CD8-positive, alpha-beta memory T cell (primary cell): ENCODE measurements at regions not wholly inside any gene's neighbourhood (a gene's known extent, or its start where the extent isn't known, plus 50 kb on each side); places are given as distances from the start of the nearest gene placed in this dataset.

Source experiments
- CTCF ChIA-PET: fragments of 350-600 bp; sonication (Branson Sonifier 250); formaldehyde crosslinking; loops from one replicate; lab custom pipeline; 2021; ENCODE audit warnings: antibody characterized with exemption; lab: Charles Lee
- POLR2A ChIA-PET: fragments of 350-600 bp; sonication (Branson Sonifier 250); formaldehyde crosslinking; loops from one replicate; lab custom pipeline; 2021; ENCODE audit warnings: antibody characterized with exemption; lab: Charles Lee
- DNase-seq, 5 donors: peaks; one replicate each; pipeline versions ENCODE4 v3.0.0 to v3.0.0-alpha.2; 2020 to 2022; ENCODE audit warnings: mixed read lengths in 1 of 5
- H3K27ac ChIP-seq: one replicate; pipeline ENCODE4 v1.7.0; 2013; ENCODE audit warnings: low read depth, mild to moderate bottlenecking, low read length, moderate library complexity
- H3K27me3 ChIP-seq: 2 replicates; pipeline ENCODE4 v1.7.0; 2013; ENCODE audit warnings: low read length, mild to moderate bottlenecking; ENCODE audit not compliant: insufficient read depth, poor library complexity, severe bottlenecking
- H3K36me3 ChIP-seq: 2 replicates; pipeline ENCODE4 v1.7.0; 2013; ENCODE audit warnings: mild to moderate bottlenecking, low read length, moderate library complexity; ENCODE audit not compliant: insufficient read depth
- H3K4me1 ChIP-seq: 2 replicates; pipeline ENCODE4 v1.7.0; 2013; ENCODE audit warnings: mild to moderate bottlenecking, low read length, moderate library complexity; ENCODE audit not compliant: insufficient read depth
- H3K4me3 ChIP-seq: 2 replicates; pipeline ENCODE4 v1.7.0; 2013; ENCODE audit warnings: mild to moderate bottlenecking, low read length
- H3K9me3 ChIP-seq: 2 replicates; pipeline ENCODE4 v1.7.0; 2013; ENCODE audit warnings: mild to moderate bottlenecking, low read length
- H3K27ac Mint-ChIP-seq, 8 donors: one replicate each; pipeline ENCODE4 v1.8.0; 2020 to 2021; ENCODE audit warnings: mixed read lengths in 8 of 8, mild to moderate bottlenecking in 6 of 8, inconsistent platforms in 3 of 8, moderate library complexity in 3 of 8
- H3K27me3 Mint-ChIP-seq, 2 donors: one replicate each; pipeline ENCODE4 v1.8.0; 2020 to 2021; ENCODE audit warnings: mixed read lengths in 2 of 2, mild to moderate bottlenecking in 1 of 2, moderate library complexity in 1 of 2
- H3K36me3 Mint-ChIP-seq, 3 donors: one replicate each; pipeline ENCODE4 v1.8.0; 2020 to 2021; ENCODE audit warnings: mixed read lengths in 3 of 3, inconsistent platforms in 1 of 3, mild to moderate bottlenecking in 1 of 3
- H3K4me1 Mint-ChIP-seq, 3 donors: one replicate each; pipeline ENCODE4 v1.8.0; 2020 to 2021; ENCODE audit warnings: mixed read lengths in 3 of 3, inconsistent platforms in 1 of 3, mild to moderate bottlenecking in 1 of 3
- H3K4me3 Mint-ChIP-seq, 7 donors: one replicate each; pipeline ENCODE4 v1.8.0; 2020 to 2021; ENCODE audit warnings: mixed read lengths in 7 of 7, mild to moderate bottlenecking in 6 of 7, moderate library complexity in 4 of 7, inconsistent platforms in 2 of 7
- H3K9me3 Mint-ChIP-seq, 5 donors: one replicate each; pipeline ENCODE4 v1.8.0; 2020 to 2022; ENCODE audit warnings: mixed read lengths in 5 of 5, mild to moderate bottlenecking in 3 of 5, moderate library complexity in 2 of 5, inconsistent platforms in 1 of 5

GRCh38 chr5:164487939-164488338, 982.5 kb downstream of the MAT2B start:
- H3K27ac ChIP-seq, result no peak overlapping the region
- no peaks in the 10 kb centered on the region for H3K27me3 Mint-ChIP-seq
- H3K4me3 Mint-ChIP-seq, result no peak overlapping the region
- ChIA-PET CTCF (no interaction called here), POLR2A (no interaction called here)
- H3K9me3 ChIP-seq, result no peaks in the 10 kb centered on the region
- no peaks in the 10 kb centered on the region for H3K36me3 Mint-ChIP-seq
- no peak overlapping the region for H3K27ac Mint-ChIP-seq
- no peaks in the 10 kb centered on the region for H3K4me1 Mint-ChIP-seq
- no peak for DNase-seq
- H3K4me3 ChIP-seq, result no peak overlapping the region
- no peaks in the 10 kb centered on the region for H3K4me1 ChIP-seq
- peaks cover 0 to 12% (median 4%) of the 10 kb centered on the region in 5 donors for H3K9me3 Mint-ChIP-seq
- no peaks in the 10 kb centered on the region for H3K27me3 ChIP-seq
- H3K36me3 ChIP-seq, result no peaks in the 10 kb centered on the region

GRCh38 chr5:164497311-164498064, 992.1 kb downstream of the MAT2B start:
- Histone ChIP-seq H3K27ac (no peak overlapping the region), H3K36me3 (no peaks in the 10 kb centered on the region), H3K9me3 (no peaks in the 10 kb centered on the region), H3K4me3 (no peak overlapping the region), H3K4me1 (no peaks in the 10 kb centered on the region), H3K27me3 (no peaks in the 10 kb centered on the region)
- no peaks in the 10 kb centered on the region for H3K4me1 Mint-ChIP-seq
- H3K36me3 Mint-ChIP-seq, result no peaks in the 10 kb centered on the region
- POLR2A ChIA-PET, result no interaction called here
- CTCF ChIA-PET, result no interaction called here
- H3K9me3 Mint-ChIP-seq, result peaks cover 0 to 15% (median 5%) of the 10 kb centered on the region in 5 donors
- H3K27me3 Mint-ChIP-seq, result peaks cover 0 to 5% of the 10 kb centered on the region in 2 donors
- H3K4me3 Mint-ChIP-seq, result no peak overlapping the region
- no peak overlapping the region for H3K27ac Mint-ChIP-seq
- no peak for DNase-seq

GRCh38 chr5:164498438-164498837, 993.0 kb downstream of the MAT2B start:
- CTCF ChIA-PET, result no interaction called here
- Histone ChIP-seq H3K36me3 (no peaks in the 10 kb centered on the region), H3K27ac (no peak overlapping the region), H3K27me3 (no peaks in the 10 kb centered on the region), H3K4me1 (no peaks in the 10 kb centered on the region), H3K9me3 (no peaks in the 10 kb centered on the region), H3K4me3 (no peak overlapping the region)
- H3K4me1 Mint-ChIP-seq, result no peaks in the 10 kb centered on the region
- no peak for DNase-seq
- no peaks in the 10 kb centered on the region for H3K36me3 Mint-ChIP-seq
- no peak overlapping the region for H3K4me3 Mint-ChIP-seq
- H3K9me3 Mint-ChIP-seq, result peaks cover 0 to 12% (median 5%) of the 10 kb centered on the region in 5 donors
- peaks cover 0 to 5% of the 10 kb centered on the region in 2 donors for H3K27me3 Mint-ChIP-seq
- no peak overlapping the region for H3K27ac Mint-ChIP-seq
- POLR2A ChIA-PET, result no interaction called here

GRCh38 chr5:164500856-164501255, 995.4 kb downstream of the MAT2B start:
- H3K4me1 Mint-ChIP-seq, result peaks cover 0 to 4% (median 0%) of the 10 kb centered on the region in 3 donors
- H3K9me3 ChIP-seq, result no peaks in the 10 kb centered on the region
- CTCF ChIA-PET, result no interaction called here
- no peaks in the 10 kb centered on the region for H3K36me3 Mint-ChIP-seq
- no peak overlapping the region for H3K4me3 Mint-ChIP-seq
- H3K27me3 ChIP-seq, result no peaks in the 10 kb centered on the region
- no peak for DNase-seq
- H3K27ac ChIP-seq, result no peak overlapping the region
- no peak overlapping the region for H3K27ac Mint-ChIP-seq
- H3K4me1 ChIP-seq, result no peaks in the 10 kb centered on the region
- no peaks in the 10 kb centered on the region for H3K27me3 Mint-ChIP-seq
- no peak overlapping the region for H3K4me3 ChIP-seq
- no peaks in the 10 kb centered on the region for H3K36me3 ChIP-seq
- POLR2A ChIA-PET, result no interaction called here
- peaks cover 0 to 5% (median 0%) of the 10 kb centered on the region in 5 donors for H3K9me3 Mint-ChIP-seq

GRCh38 chr5:164501344-164501743, 995.9 kb downstream of the MAT2B start:
- Mint-ChIP-seq H3K36me3 (no peaks in the 10 kb centered on the region), H3K4me3 (no peak overlapping the region), H3K4me1 (peaks cover 0 to 4% (median 0%) of the 10 kb centered on the region in 3 donors), H3K9me3 (peaks cover 0 to 5% (median 1%) of the 10 kb centered on the region in 5 donors), H3K27ac (no peak overlapping the region), H3K27me3 (no peaks in the 10 kb centered on the region)
- no peak for DNase-seq
- ChIA-PET POLR2A (no interaction called here), CTCF (no interaction called here)
- H3K27me3 ChIP-seq, result no peaks in the 10 kb centered on the region
- no peaks in the 10 kb centered on the region for H3K9me3 ChIP-seq
- H3K4me1 ChIP-seq, result no peaks in the 10 kb centered on the region
- no peaks in the 10 kb centered on the region for H3K36me3 ChIP-seq
- no peak overlapping the region for H3K4me3 ChIP-seq
- H3K27ac ChIP-seq, result no peak overlapping the region

- H3K4me3 ChIP-seq, result no peak overlapping the region
- Mint-ChIP-seq H3K27ac (no peak overlapping the region), H3K27me3 (no peaks in the 10 kb centered on the region), H3K9me3 (peaks cover 0 to 5% (median 1%) of the 10 kb centered on the region in 5 donors), H3K36me3 (no peaks in the 10 kb centered on the region), H3K4me3 (no peak overlapping the region), H3K4me1 (peaks cover 0 to 4% (median 0%) of the 10 kb centered on the region in 3 donors)
- H3K9me3 ChIP-seq, result no peaks in the 10 kb centered on the region
- H3K27me3 ChIP-seq, result no peaks in the 10 kb centered on the region
- no peak for DNase-seq
- no peaks in the 10 kb centered on the region for H3K36me3 ChIP-seq
- POLR2A ChIA-PET, result no interaction called here
- H3K27ac ChIP-seq, result no peak overlapping the region
- CTCF ChIA-PET, result no interaction called here
- no peaks in the 10 kb centered on the region for H3K4me1 ChIP-seq
These were observed 998.8 kb downstream of the MAT2B start for GRCh38 chr5:164504141-164504772.

- Histone ChIP-seq H3K36me3 (no peaks in the 10 kb centered on the region), H3K9me3 (no peaks in the 10 kb centered on the region), H3K4me3 (no peak overlapping the region), H3K27ac (no peak overlapping the region), H3K27me3 (no peaks in the 10 kb centered on the region), H3K4me1 (no peaks in the 10 kb centered on the region)
- H3K4me3 Mint-ChIP-seq, result no peak overlapping the region
- DNase-seq, result no peak
- CTCF ChIA-PET, result no interaction called here
- no peaks in the 10 kb centered on the region for H3K27me3 Mint-ChIP-seq
- POLR2A ChIA-PET, result no interaction called here
- no peak overlapping the region for H3K27ac Mint-ChIP-seq
- peaks cover 0 to 4% (median 0%) of the 10 kb centered on the region in 3 donors for H3K4me1 Mint-ChIP-seq
- peaks cover 0 to 5% (median 1%) of the 10 kb centered on the region in 5 donors for H3K9me3 Mint-ChIP-seq
- no peaks in the 10 kb centered on the region for H3K36me3 Mint-ChIP-seq
These were observed 1000.4 kb downstream of the MAT2B start for GRCh38 chr5:164505791-164506190.

GRCh38 chr5:164518067-164518740, 1012.8 kb downstream of the MAT2B start:
- H3K4me1 Mint-ChIP-seq, result no peaks in the 10 kb centered on the region
- DNase-seq, result no peak
- CTCF ChIA-PET, result no interaction called here
- Histone ChIP-seq H3K27me3 (no peaks in the 10 kb centered on the region), H3K9me3 (no peaks in the 10 kb centered on the region), H3K36me3 (no peaks in the 10 kb centered on the region), H3K27ac (no peak overlapping the region), H3K4me1 (no peaks in the 10 kb centered on the region), H3K4me3 (no peak overlapping the region)
- no peak overlapping the region for H3K27ac Mint-ChIP-seq
- H3K36me3 Mint-ChIP-seq, result peaks cover 0 to 1% (median 0%) of the 10 kb centered on the region in 3 donors
- POLR2A ChIA-PET, result no interaction called here
- peaks cover 2 to 18% (median 5%) of the 10 kb centered on the region in 5 donors for H3K9me3 Mint-ChIP-seq
- peaks cover 0 to 3% of the 10 kb centered on the region in 2 donors for H3K27me3 Mint-ChIP-seq
- H3K4me3 Mint-ChIP-seq, result no peak overlapping the region
